ENCODE measurements at regions not wholly inside any gene's neighbourhood (a gene's known extent, or its start where the extent isn't known, plus 50 kb on each side); places are given as distances from the start of the nearest gene placed in this dataset.

DNA sequence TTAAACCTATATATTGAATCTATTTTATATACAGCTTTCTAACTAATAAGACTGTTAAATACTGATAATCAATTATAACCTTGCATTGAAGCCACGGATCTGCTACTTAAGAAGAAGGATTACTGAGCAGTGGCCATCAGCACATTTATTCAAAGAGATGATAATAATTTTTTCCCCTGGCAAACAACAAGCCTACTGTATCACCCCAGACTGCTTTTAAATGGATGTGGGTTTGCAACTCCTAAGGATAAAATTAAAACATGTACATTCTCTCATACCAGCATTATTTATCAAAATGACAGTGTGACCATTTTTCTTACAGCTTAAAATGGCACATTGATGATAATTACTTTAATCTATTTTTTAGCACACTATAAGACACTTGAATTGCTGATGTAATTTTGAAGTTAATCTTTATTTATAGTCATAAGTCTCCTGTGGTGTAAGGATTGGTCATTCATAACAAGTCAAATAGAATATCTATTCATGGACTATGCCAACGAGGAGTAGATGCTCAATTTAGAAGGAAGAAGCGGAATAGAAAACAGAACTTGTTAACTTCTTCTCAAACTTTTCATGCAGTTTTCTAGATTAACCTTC, 517.7 kb downstream of the METTL4 start:
- FAIRE-seq: no peak
- no peaks in the 10 kb centered on the region for H3K36me3 Mint-ChIP-seq (ENCODE audit: low read depth, unreplicated experiment)
- Histone ChIP-seq H3K36me3 (ENCODE audit: insufficient read depth, low read length) (no peaks in the 10 kb centered on the region), H3K79me2 (ENCODE audit: insufficient read depth, low read length) (no peaks in the 10 kb centered on the region), H4K20me1 (ENCODE audit: insufficient read depth, low read length) (no peaks in the 10 kb centered on the region), H3K27ac (ENCODE audit: low read depth, low read length) (no peak overlapping the region), H2AFZ (ENCODE audit: low read depth, low read length) (no peak overlapping the region), H3K4me1 (ENCODE audit: insufficient read depth, low read length) (peaks cover 15% of the 10 kb centered on the region), H3K4me2 (ENCODE audit: low read length) (no peak overlapping the region), H3K4me3 (ENCODE audit: insufficient read depth, low read depth, low read length) (no peak overlapping the region), H3K27me3 (ENCODE audit: insufficient read depth, low read length) (no peaks in the 10 kb centered on the region), H3K9ac (ENCODE audit: low read length) (no peak overlapping the region), H3K9me3 (ENCODE audit: insufficient read depth, low read depth, low read length) (no peaks in the 10 kb centered on the region)
- no peak for DNase-seq (ENCODE audit: low read depth)
- peaks cover 3% of the 10 kb centered on the region for H3K9me3 Mint-ChIP-seq (ENCODE audit: unreplicated experiment)
- TF ChIP-seq, protein P1, sequence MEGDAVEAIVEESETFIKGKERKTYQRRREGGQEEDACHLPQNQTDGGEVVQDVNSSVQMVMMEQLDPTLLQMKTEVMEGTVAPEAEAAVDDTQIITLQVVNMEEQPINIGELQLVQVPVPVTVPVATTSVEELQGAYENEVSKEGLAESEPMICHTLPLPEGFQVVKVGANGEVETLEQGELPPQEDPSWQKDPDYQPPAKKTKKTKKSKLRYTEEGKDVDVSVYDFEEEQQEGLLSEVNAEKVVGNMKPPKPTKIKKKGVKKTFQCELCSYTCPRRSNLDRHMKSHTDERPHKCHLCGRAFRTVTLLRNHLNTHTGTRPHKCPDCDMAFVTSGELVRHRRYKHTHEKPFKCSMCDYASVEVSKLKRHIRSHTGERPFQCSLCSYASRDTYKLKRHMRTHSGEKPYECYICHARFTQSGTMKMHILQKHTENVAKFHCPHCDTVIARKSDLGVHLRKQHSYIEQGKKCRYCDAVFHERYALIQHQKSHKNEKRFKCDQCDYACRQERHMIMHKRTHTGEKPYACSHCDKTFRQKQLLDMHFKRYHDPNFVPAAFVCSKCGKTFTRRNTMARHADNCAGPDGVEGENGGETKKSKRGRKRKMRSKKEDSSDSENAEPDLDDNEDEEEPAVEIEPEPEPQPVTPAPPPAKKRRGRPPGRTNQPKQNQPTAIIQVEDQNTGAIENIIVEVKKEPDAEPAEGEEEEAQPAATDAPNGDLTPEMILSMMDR (IDR thresholded peaks at IDR 0.05; ENCODE audit: insufficient read depth, low read depth, low read length): no peak
- TF ChIP-seq EZH2 (IDR thresholded peaks at IDR 0.05; ENCODE audit: insufficient read depth, low read length): no peak
- no peak overlapping the region for H3K4me3 Mint-ChIP-seq (ENCODE audit: unreplicated experiment)
- peaks cover 12% of the 10 kb centered on the region for H3K27me3 Mint-ChIP-seq (ENCODE audit: low read depth, unreplicated experiment)
- H3K4me1 Mint-ChIP-seq (ENCODE audit: low read depth, unreplicated experiment): peaks cover 24% of the 10 kb centered on the region
- no peak overlapping the region for H3K27ac Mint-ChIP-seq (ENCODE audit: unreplicated experiment)

DNA sequence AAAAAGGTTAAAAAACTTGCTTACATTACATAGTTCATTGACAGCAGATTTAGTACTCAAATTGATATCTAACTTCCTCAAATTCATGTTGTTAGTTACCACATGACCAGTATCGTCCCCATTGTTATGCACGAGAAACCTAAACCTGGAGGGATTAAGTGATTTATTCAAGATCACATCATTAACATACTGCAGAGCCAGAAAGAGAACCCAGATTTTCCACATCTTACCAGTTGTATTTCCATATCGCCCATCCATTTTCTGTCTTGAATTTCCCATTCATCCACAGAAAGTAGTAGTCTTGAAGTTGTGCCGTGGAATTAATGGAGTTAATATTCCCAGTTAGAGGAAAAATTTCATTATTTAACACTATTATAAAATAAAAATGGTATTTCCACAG, 512.0 kb downstream of the METTL4 start:
- no peak overlapping the region for H3K27ac ChIP-seq (ENCODE audit: low read depth, low read length)
- Mint-ChIP-seq H3K4me1 (ENCODE audit: low read depth, unreplicated experiment) (no peaks in the 10 kb centered on the region), H3K9me3 (ENCODE audit: unreplicated experiment) (peaks cover 7% of the 10 kb centered on the region), H3K4me3 (ENCODE audit: unreplicated experiment) (no peak overlapping the region), H3K27ac (ENCODE audit: unreplicated experiment) (no peak overlapping the region), H3K36me3 (ENCODE audit: low read depth, unreplicated experiment) (no peaks in the 10 kb centered on the region), H3K27me3 (ENCODE audit: low read depth, unreplicated experiment) (peaks cover 12% of the 10 kb centered on the region)
- no peak overlapping the region for H3K4me2 ChIP-seq (ENCODE audit: low read length)
- no peaks in the 10 kb centered on the region for H3K4me1 ChIP-seq (ENCODE audit: insufficient read depth, low read length)
- FAIRE-seq (no peak), DNase-seq (ENCODE audit: low read depth) (no peak)
- H3K9ac ChIP-seq (ENCODE audit: low read length): no peak overlapping the region
- H4K20me1 ChIP-seq (ENCODE audit: insufficient read depth, low read length): no peaks in the 10 kb centered on the region
- H3K36me3 ChIP-seq (ENCODE audit: insufficient read depth, low read length): no peaks in the 10 kb centered on the region
- H3K79me2 ChIP-seq (ENCODE audit: insufficient read depth, low read length): no peaks in the 10 kb centered on the region
- H2AFZ ChIP-seq (ENCODE audit: low read depth, low read length): no peak overlapping the region
- H3K4me3 ChIP-seq (ENCODE audit: insufficient read depth, low read depth, low read length): no peak overlapping the region
- no peaks in the 10 kb centered on the region for H3K9me3 ChIP-seq (ENCODE audit: insufficient read depth, low read depth, low read length)
- TF ChIP-seq, protein P1 (IDR thresholded peaks at IDR 0.05; ENCODE audit: insufficient read depth, low read depth, low read length): no peak
- no peak for TF ChIP-seq EZH2 (IDR thresholded peaks at IDR 0.05; ENCODE audit: insufficient read depth, low read length)
- H3K27me3 ChIP-seq (ENCODE audit: insufficient read depth, low read length): no peaks in the 10 kb centered on the region

DNA sequence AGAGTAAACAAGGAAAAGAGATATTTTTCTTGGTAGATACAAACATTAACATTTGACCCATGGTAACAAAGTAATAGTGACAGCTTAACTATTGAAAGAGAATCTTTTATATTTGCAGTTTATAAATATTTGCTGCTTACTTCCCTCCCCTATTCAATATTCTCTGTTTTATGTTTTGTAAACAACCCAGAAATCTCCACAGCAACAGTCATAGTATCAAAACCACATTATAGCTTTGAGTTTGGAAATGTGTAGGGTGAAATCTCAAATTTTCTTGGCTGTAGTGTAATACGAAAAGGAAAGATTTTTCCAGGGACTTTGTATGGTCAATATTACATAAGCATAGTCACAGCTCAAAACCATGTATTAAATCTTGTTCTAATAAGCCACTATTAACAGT, 511.2 kb downstream of the METTL4 start:
- Histone ChIP-seq H3K4me1 (ENCODE audit: insufficient read depth, low read length) (no peaks in the 10 kb centered on the region), H2AFZ (ENCODE audit: low read depth, low read length) (no peak overlapping the region), H3K4me2 (ENCODE audit: low read length) (no peak overlapping the region), H3K79me2 (ENCODE audit: insufficient read depth, low read length) (no peaks in the 10 kb centered on the region), H3K9me3 (ENCODE audit: insufficient read depth, low read depth, low read length) (no peaks in the 10 kb centered on the region), H3K9ac (ENCODE audit: low read length) (no peak overlapping the region), H3K27ac (ENCODE audit: low read depth, low read length) (no peak overlapping the region), H3K36me3 (ENCODE audit: insufficient read depth, low read length) (no peaks in the 10 kb centered on the region), H4K20me1 (ENCODE audit: insufficient read depth, low read length) (no peaks in the 10 kb centered on the region), H3K4me3 (ENCODE audit: insufficient read depth, low read depth, low read length) (no peak overlapping the region), H3K27me3 (ENCODE audit: insufficient read depth, low read length) (no peaks in the 10 kb centered on the region)
- FAIRE-seq (no peak), DNase-seq (ENCODE audit: low read depth) (no peak)
- Mint-ChIP-seq H3K36me3 (ENCODE audit: low read depth, unreplicated experiment) (no peaks in the 10 kb centered on the region), H3K27ac (ENCODE audit: unreplicated experiment) (no peak overlapping the region), H3K4me1 (ENCODE audit: low read depth, unreplicated experiment) (no peaks in the 10 kb centered on the region), H3K27me3 (ENCODE audit: low read depth, unreplicated experiment) (peaks cover 12% of the 10 kb centered on the region), H3K4me3 (ENCODE audit: unreplicated experiment) (no peak overlapping the region), H3K9me3 (ENCODE audit: unreplicated experiment) (peaks cover 7% of the 10 kb centered on the region)
- TF ChIP-seq, protein P1 (IDR thresholded peaks at IDR 0.05; ENCODE audit: insufficient read depth, low read depth, low read length): no peak
- no peak for TF ChIP-seq EZH2 (IDR thresholded peaks at IDR 0.05; ENCODE audit: insufficient read depth, low read length)

Data from astrocyte (in vitro differentiated cells and primary cell).